ENCODE measurements at regions not wholly inside any gene's neighbourhood (a gene's known extent, or its start where the extent isn't known, plus 50 kb on each side); places are given as distances from the start of the nearest gene placed in this dataset.
"Not testable (repeated sequence)": the region's sequence is repeated elsewhere in the genome, so short reads cannot be mapped to it uniquely, and the experiment has no call there.

DNA sequence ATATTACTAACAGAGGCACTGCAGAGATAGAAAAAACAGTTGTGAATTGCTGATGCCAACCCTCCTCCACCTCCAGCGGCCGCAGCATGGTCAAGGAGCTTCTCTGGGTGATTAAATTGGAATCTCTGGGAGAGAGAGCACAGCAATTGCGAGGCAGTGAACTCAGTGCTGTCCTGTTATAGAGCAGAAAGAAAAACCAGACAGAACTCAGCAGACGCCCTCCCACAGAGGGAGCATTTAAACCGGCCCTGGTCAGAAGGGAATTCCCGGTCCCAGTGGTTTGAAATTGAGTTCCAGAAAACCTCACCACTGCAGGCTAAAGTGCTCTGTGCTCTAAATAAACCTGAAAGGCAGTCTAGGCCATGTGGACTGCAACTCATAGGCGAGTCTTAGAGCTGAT, 175.4 kb downstream of the SQOR start:
- no peak for DNase-seq (ENCODE audit: low read depth)

- no peak for DNase-seq (ENCODE audit: low read depth)
These were observed 177.4 kb downstream of the SQOR start for GRCh38 chr15:45812200-45812599.

DNA sequence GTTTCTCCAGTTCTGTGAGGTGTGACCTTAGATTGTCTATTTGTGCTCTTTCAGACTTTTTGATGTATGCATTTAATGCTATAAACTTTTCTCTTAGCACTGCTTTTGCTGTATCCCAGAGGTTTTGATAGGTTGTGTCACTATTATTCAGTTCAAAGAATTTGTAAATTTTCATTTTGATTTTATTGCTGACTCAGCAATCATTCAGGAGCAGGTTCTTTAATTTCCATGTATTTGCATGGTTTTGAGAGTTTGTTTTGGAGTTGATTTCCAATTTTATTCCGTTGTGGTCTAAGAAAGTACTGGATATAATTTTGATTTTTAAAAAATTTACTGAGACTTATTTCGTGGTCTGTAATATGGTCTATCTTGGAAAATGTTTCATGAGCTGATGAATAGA, 182.7 kb downstream of the SQOR start:
- not testable (repeated sequence) for DNase-seq (ENCODE audit: low read depth)

DNA sequence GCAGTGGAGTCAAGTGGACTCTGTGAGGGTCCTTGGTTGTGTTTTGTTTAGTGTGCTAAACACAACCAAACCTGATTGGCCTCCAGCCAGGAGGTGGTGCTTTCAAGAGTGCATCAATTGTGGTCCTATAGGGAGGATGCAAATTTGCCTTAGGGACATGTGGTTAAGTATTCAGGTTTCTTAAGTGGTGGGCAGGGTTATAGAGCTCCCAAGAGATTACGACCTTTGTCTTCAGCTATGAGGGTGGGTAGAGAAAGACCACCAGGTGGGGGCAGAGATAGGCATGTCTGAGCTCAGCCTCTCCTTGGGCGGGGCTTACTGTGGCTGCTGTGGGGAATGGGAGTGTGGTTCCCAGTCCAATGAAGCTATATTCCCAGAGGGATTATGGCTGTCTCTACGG, 186.6 kb downstream of the SQOR start:
- no peak for DNase-seq (ENCODE audit: low read depth)

DNA sequence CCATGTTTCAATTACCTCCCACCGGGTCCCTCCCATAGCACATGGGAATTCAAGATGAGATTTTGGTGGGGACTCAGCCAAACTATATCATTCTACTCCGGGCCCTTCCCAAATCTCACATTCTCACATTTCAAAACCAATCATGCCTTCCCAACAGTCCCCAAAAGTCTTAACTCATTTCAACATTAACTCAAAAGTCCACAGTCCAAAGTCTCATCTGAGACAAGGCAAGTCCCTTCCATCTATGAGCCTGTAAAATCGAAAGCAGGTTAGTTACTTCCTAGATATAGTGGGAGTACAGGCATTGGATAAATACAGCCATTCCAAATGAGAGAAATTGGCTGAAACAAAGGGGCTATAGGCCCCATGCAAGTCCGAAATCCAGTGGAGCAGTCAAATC, 188.1 kb downstream of the SQOR start:
- not testable (repeated sequence) for DNase-seq (ENCODE audit: low read depth)

- DNase-seq (ENCODE audit: low read depth) = no peak
These were observed 192.4 kb downstream of the SQOR start for GRCh38 chr15:45827275-45827674.

GRCh38 chr15:45827766-45828165, 192.9 kb downstream of the SQOR start:
- DNase-seq (ENCODE audit: low read depth) = no peak

DNA sequence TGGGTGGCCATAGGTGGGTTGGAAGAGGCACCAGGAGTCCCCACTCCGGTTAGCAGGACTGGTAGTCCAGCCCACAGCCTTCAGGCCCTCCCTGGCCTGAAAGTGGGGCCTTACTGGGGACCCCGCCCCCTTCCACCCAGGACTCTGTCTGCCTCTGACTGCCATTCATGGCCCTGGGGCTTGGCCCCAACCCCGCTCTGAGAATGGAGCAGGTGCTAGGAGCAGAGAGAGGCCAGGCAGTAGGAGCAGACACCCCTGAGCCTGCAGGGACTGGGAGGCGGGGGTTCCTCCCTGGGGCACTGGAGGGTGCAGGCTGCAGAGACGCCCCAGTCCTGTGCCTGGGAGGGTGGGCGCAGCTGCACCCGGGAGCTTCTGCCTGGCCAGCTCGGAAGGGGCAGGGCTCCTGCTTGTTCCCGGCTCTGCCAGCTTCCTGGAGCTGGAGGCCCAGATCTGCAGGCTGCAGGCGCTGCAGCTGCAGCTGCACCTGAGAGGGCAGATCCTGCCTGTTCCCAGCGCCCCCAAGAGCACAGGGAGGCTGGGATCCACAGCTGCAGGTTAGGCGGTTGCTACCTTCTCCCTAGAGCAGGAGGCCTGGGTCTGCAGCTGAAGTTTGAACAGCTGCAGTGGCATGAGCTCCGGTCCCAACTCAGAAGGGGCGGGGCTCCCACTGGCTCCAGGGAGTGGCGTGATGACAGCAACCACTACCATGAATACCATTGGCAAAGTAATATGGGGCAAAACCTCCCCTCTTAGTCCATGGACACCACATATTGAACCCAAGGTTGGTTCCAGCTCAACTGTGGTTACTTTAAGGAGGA, 194.7 kb downstream of the SQOR start:
- no peak for DNase-seq (ENCODE audit: low read depth)

DNA sequence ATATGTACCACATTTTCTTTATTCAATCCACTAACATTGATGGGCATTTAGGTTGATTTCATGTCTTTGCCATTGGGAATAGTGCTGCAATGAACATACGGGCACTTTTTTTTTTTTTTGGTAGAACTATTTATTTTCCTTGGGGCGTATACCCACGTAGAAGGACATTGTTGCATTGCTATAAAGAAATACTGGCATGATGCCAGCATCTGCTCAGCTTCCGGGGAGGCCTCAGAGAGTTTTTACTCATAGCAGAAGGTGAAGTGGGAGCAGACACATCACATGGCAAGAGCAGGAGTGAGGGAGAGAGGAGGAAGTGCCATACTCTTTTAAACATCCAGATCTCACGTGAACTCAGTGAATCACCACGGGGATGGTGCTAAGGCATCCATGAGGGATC, 197.0 kb downstream of the SQOR start:
- DNase-seq (ENCODE audit: low read depth) = no peak

- DNase-seq (ENCODE audit: low read depth) = no peak
These were observed 199.8 kb downstream of the SQOR start for GRCh38 chr15:45834622-45835021.

DNA sequence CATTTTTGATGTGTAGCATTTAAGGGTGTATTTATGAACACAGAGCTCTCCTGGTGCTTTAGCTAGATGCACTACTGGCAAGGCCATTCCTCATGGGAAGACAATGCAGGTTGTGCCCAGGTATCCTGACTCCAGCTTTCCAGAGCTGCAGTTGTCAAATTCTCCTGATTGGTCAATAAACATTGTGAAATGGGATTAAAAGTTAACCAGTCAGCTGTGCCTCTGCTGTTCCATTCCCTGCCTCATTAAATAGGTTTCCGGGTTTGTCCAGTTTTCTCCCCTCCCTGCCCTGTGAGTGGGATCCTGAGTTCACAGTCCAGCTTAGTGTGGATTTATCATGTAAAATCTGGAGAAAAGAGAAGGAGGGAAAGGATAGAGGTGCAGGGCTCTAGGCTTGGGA, 207.3 kb downstream of the SQOR start:
- no peak for DNase-seq (ENCODE audit: low read depth)

GRCh38 chr15:45847645-45848044, 212.8 kb downstream of the SQOR start:
- DNase-seq (ENCODE audit: low read depth) = no peak

DNA sequence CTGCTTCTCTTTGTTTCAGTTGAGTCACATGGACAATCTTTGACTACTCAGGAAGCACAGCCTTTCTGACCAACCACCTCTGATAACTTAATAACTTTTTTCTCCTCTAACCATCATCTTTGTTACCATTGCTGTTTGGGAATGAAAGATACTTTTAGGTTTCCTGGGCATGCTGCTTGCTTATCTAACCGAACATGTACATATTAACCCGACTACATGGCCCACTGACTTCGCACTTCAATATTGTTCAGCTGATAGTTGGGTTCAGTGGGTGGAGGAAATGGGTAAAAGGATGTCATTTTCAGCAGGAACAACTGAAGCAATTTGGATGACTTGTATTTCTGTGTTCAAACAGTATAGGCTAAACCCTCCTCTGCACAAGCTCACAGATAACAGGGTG, 214.3 kb downstream of the SQOR start:
- DNase-seq (ENCODE audit: low read depth) = no peak

GRCh38 chr15:45854455-45855202, 219.8 kb downstream of the SQOR start:
- DNase-seq (ENCODE audit: low read depth) = no peak

DNA sequence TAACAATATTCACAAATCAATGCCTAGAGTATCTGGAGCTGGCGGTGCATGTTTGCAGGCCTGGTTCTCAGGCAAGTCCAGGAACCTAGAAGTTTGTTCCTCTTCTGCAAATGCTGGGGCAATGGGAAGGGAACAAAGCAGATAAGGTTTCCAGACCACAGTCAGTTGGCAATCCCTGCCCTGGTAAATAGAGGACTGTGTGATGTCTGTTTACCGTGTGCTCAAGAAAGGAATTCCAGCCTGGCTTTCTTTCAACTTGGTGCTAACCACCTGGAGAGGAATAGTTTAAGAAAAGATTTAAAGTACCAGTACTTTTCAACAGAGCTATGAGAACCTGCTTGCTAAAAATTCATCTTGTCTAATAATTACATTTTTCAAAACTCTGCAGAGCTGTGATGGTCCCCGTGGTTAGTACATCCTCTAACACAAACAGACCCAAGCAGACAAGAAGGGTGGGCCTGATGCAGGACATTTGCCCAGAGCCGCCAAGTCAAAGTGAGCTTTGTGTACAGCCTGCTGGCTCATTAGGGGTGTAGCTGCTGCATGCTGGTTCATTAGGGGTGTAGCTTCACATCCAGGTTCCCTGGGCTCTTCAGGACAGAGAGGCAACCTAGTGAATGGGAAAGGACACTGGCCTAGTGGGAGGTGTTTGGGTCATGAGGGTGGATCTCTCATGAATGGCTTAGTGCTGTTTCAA, 220.5 kb downstream of the SQOR start:
- no peak for DNase-seq (ENCODE audit: low read depth)

DNA sequence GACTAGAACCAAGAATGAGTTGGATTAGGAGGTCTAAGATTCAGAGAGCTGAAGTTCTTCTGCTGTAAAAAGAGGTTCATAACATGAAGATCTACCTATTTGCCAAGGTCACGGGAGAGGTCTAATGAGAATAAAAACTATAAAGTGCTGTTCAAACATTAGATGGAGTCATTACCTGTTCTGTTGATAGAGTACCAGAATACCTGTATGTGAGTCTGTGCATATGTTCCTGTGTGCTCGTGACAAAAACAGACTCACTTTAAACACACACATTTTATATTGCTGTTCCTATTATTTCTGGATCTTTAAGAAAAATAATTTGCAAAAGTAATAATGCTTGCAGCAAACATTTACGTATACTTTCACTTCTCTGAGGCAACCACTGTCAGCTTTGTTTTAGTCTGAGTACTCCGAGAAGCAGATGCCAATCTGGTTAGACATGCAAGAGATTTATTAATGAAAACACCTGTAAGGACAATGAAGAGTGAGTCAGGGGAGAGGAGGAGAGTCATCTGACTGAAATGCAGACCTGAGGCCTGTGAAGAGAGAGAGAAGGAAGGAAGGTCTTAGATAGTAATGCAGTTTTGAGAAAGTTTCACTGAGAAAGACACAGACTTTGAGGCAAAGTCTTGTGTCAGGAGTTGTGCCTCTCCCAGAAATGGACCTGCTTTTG, 221.2 kb downstream of the SQOR start:
- no peak for DNase-seq (ENCODE audit: low read depth)

DNA sequence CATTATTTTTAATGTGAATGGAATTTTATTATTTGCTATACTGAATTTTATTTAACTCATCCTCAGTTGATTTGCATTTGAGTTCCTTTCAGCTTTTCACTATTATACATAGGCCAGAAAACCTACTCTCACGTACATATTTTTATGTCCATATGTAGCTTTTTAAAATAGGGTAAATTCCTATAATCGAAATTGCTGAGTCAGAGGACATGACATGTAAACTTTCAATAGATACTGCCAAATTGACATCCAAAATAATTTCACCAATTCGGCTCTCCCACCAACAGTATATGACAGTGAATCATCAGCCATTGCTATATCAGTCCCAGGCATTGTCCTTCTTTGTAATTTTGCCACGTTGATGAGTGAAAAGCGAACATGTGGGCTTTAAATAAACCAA, 222.5 kb downstream of the SQOR start:
- DNase-seq (ENCODE audit: low read depth) = no peak

- no peak for DNase-seq (ENCODE audit: low read depth)
These were observed 223.7 kb downstream of the SQOR start for GRCh38 chr15:45858491-45858890.

DNA sequence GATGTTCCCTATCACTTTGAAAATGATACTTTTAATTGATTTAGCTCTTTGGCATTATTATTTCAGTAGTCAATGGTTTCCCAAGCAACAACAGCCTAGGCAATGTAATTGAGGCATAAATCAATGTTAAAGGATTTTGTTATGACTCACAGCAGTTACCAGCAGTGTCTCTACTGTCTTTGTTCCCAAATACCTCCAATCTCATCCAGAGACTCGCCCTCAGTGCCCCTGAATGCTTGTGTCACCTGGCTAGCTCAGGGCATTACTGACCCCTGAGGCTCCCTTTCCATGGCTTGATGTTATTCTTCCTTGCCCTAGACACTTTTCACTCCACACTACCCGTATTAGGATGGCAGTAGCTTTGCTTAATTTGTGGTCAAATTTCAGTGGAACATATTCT, 227.2 kb downstream of the SQOR start:
- no peak for DNase-seq (ENCODE audit: low read depth)

DNA sequence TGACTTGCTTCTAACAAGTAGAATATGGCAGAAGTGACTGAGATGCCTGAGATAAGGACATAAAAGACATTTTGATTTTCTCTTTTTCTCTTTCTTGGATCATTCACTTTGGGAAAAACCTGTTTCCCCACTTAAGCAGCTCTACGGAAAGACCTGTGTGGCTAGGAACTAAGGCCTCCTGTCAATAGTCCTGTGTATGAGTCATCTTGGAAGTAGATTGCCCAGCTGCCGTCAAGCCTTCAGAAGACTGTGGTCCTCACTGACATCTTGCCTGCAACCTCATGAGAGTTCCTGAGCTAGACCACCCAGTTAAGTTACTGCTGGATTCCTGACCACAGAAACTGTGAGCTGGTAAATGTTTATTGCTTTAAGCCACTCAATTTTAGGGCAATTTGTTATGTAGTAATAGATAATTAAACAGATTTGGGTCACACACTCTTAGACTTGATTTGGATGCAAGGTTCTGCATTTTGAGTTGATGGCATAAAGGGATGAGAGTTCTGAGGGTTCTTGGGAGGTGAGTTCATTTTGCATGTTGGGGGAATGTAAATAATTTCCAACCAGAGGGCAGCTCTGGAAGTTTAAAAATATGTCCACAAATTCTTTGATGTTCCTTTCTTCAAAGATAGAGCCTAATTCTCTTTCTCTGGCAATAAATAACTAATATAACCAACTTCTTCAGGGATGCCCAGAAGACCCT, 229.2 kb downstream of the SQOR start:
- no peak for DNase-seq (ENCODE audit: low read depth)

GRCh38 chr15:45866616-45867015, 231.8 kb downstream of the SQOR start:
- no peak for DNase-seq (ENCODE audit: low read depth)

- DNase-seq (ENCODE audit: low read depth) = no peak
These were observed 232.5 kb downstream of the SQOR start for GRCh38 chr15:45867281-45867680.

Measured in amniotic epithelial cell (primary cell).